Glutamatergic neuron (in vitro differentiated cells): ENCODE measurements at regions not wholly inside any gene's neighbourhood (a gene's known extent, or its start where the extent isn't known, plus 50 kb on each side); places are given as distances from the start of the nearest gene placed in this dataset.

ENCODE experiments used
- DNase-seq: peaks from one replicate; pipeline ENCODE4 v3.0.0; 2022
- H3K27ac Mint-ChIP-seq: one replicate; pipeline ENCODE4 v1.8.0; 2020; ENCODE audit warnings: mild to moderate bottlenecking, mixed read lengths, inconsistent platforms; ENCODE audit not compliant: unreplicated experiment
- H3K27me3 Mint-ChIP-seq: one replicate; pipeline ENCODE4 v1.8.0; 2020; ENCODE audit warnings: mild to moderate bottlenecking, moderate library complexity, mixed read lengths, inconsistent platforms; ENCODE audit not compliant: unreplicated experiment
- H3K36me3 Mint-ChIP-seq: one replicate; pipeline ENCODE4 v1.8.0; 2020; ENCODE audit warnings: mild to moderate bottlenecking, mixed read lengths, inconsistent platforms; ENCODE audit not compliant: unreplicated experiment
- H3K4me1 Mint-ChIP-seq: one replicate; pipeline ENCODE4 v1.8.0; 2020; ENCODE audit warnings: mild to moderate bottlenecking, low read depth, mixed read lengths, inconsistent platforms; ENCODE audit not compliant: unreplicated experiment
- H3K4me3 Mint-ChIP-seq: one replicate; pipeline ENCODE4 v1.8.0; 2020; ENCODE audit warnings: mild to moderate bottlenecking, mixed read lengths, inconsistent platforms; ENCODE audit not compliant: unreplicated experiment
- H3K9me3 Mint-ChIP-seq: one replicate; pipeline ENCODE4 v1.8.0; 2020; ENCODE audit warnings: mild to moderate bottlenecking, moderate library complexity, mixed read lengths, inconsistent platforms; ENCODE audit not compliant: unreplicated experiment
- CTCF ChIP-seq: fragments of 200-600 bp; sonication (generic); IDR thresholded peaks from one replicate; pipeline ENCODE4 v1.5.0; 2021; ENCODE audit not compliant: partially characterized antibody, unreplicated experiment

DNA sequence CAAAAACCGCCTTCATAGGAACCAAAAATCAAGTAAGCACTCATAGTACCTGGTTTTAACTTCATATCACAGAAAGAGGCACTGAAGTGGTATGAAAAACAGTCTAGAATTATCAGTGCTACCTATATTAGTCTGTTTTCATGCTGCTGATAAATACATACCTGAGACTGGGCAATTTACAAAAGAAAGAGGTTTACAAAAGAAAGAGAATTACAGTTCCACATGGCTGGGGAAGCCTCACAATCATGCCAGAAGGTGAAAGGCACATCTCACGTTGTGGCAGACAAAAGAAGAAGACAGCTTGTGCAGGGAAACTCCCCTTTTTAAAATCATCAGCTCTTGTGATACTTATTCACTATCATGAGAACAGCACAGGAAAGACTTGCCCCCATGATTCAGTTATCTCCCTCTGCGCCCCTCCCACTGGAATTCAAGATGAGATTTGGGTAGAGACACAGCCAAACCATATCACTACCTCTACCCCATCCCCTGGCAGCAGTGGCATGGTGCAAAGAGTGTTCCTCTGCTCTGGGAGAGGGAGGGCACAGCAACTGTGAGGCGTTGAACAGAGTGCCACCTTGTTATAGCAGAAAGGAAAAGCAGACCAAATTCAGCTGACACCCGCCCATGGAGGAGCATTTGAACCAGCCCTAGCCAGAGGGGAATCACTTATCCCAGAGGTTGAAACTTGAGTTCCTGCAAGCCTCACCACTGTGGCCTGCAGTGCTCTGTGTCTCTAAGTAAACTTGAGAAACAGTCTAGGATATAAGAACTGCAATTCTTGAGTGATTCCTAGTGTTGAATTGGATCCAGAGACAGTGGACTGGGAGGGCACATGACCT lies 61.9 kb upstream of the PTPRZ1 start:
- DNase-seq, result no peak
- peaks cover 2% of the 10 kb centered on the region for H3K27me3 Mint-ChIP-seq

GRCh38 chr7:121807078-121807477 lies 65.9 kb upstream of the PTPRZ1 start:
- Mint-ChIP-seq H3K27me3 (peaks cover 2% of the 10 kb centered on the region), H3K4me1 (peaks cover 5% of the 10 kb centered on the region), H3K4me3 (no peak overlapping the region), H3K9me3 (no peaks in the 10 kb centered on the region), H3K36me3 (peaks cover 4% of the 10 kb centered on the region), H3K27ac (no peak overlapping the region)
- no peak for DNase-seq
- TF ChIP-seq CTCF, result no peak

More for the DNA sequence above, 61.9 kb upstream of the PTPRZ1 start:
- TF ChIP-seq CTCF, result no peak
- Mint-ChIP-seq H3K27ac (no peak overlapping the region), H3K4me1 (no peaks in the 10 kb centered on the region), H3K4me3 (no peak overlapping the region), H3K36me3 (peaks cover 4% of the 10 kb centered on the region), H3K9me3 (no peaks in the 10 kb centered on the region)

GRCh38 chr7:121803039-121803438 lies 69.9 kb upstream of the PTPRZ1 start:
- Mint-ChIP-seq H3K9me3 (peaks cover 2% of the 10 kb centered on the region), H3K36me3 (peaks cover 3% of the 10 kb centered on the region), H3K27ac (no peak overlapping the region), H3K4me3 (no peak overlapping the region), H3K4me1 (peaks cover 14% of the 10 kb centered on the region), H3K27me3 (peaks cover 2% of the 10 kb centered on the region)
- DNase-seq, result no peak
- no peak for TF ChIP-seq CTCF

GRCh38 chr7:121800916-121801675 lies 71.9 kb upstream of the PTPRZ1 start:
- Mint-ChIP-seq H3K27me3 (no peaks in the 10 kb centered on the region), H3K9me3 (peaks cover 2% of the 10 kb centered on the region), H3K36me3 (no peaks in the 10 kb centered on the region), H3K27ac (no peak overlapping the region), H3K4me3 (no peak overlapping the region), H3K4me1 (peaks cover 21% of the 10 kb centered on the region)
- no peak for DNase-seq
- no peak for TF ChIP-seq CTCF

- peaks cover 21% of the 10 kb centered on the region for H3K4me1 Mint-ChIP-seq
- no peak for DNase-seq
- no peaks in the 10 kb centered on the region for H3K27me3 Mint-ChIP-seq
- H3K36me3 Mint-ChIP-seq, result no peaks in the 10 kb centered on the region
- peak overlapping the region; percentile 20 for H3K27ac Mint-ChIP-seq
- H3K9me3 Mint-ChIP-seq, result peaks cover 2% of the 10 kb centered on the region
- H3K4me3 Mint-ChIP-seq, result no peak overlapping the region
- TF ChIP-seq CTCF, result no peak
Measured at GRCh38 chr7:121798896-121799295, 74.1 kb upstream of the PTPRZ1 start.
